TTC549 (cell line): ENCODE measurements at regions not wholly inside any gene's neighbourhood (a gene's known extent, or its start where the extent isn't known, plus 50 kb on each side); places are given as distances from the start of the nearest gene placed in this dataset.

Experiments
- FAIRE-seq: peaks from 2 replicates; lab custom pipeline; 2012; peaks lifted over from hg19 to GRCh38; lab: Jason Lieb, UNC

- no peak for FAIRE-seq
Observed at GRCh38 chr20:4600308-4601014, 85.8 kb upstream of the PRNP start.

GRCh38 chr20:4597215-4597614, 89.0 kb upstream of the PRNP start:
- FAIRE-seq: no peak

GRCh38 chr20:4593149-4593525, 93.1 kb upstream of the PRNP start:
- FAIRE-seq: no peak

GRCh38 chr20:4592316-4593148, 93.7 kb upstream of the PRNP start:
- FAIRE-seq: no peak

- no peak for FAIRE-seq
Observed at GRCh38 chr20:4591975-4592315, 94.3 kb upstream of the PRNP start.

- FAIRE-seq: no peak
Observed at GRCh38 chr20:4585758-4586157, 100.5 kb upstream of the PRNP start.

- no peak for FAIRE-seq
Observed at GRCh38 chr20:4585104-4585753, 101.0 kb upstream of the PRNP start.

- FAIRE-seq: no peak
Observed at GRCh38 chr20:4584510-4584909, 101.7 kb upstream of the PRNP start.

- no peak for FAIRE-seq
Observed at GRCh38 chr20:4581838-4582237, 104.4 kb upstream of the PRNP start.

- FAIRE-seq: no peak
Observed at GRCh38 chr20:4578375-4578774, 107.9 kb upstream of the PRNP start.

- FAIRE-seq: no peak
Observed at GRCh38 chr20:4574356-4574690, 111.9 kb upstream of the PRNP start.

- no peak for FAIRE-seq
Observed at GRCh38 chr20:4573564-4574355, 112.5 kb upstream of the PRNP start.

GRCh38 chr20:4571759-4572531, 114.3 kb upstream of the PRNP start:
- no peak for FAIRE-seq

GRCh38 chr20:4569865-4570264, 116.4 kb upstream of the PRNP start:
- FAIRE-seq: no peak

- FAIRE-seq: no peak
Observed at GRCh38 chr20:4569092-4569491, 117.2 kb upstream of the PRNP start.

GRCh38 chr20:4568361-4568959, 117.8 kb upstream of the PRNP start:
- no peak for FAIRE-seq

GRCh38 chr20:4567170-4567569, 119.1 kb upstream of the PRNP start:
- FAIRE-seq: no peak

GRCh38 chr20:4563534-4563933, 122.7 kb upstream of the PRNP start:
- FAIRE-seq: no peak

GRCh38 chr20:4563031-4563430, 123.2 kb upstream of the PRNP start:
- no peak for FAIRE-seq

- FAIRE-seq: no peak
Observed at GRCh38 chr20:4560667-4561066, 125.6 kb upstream of the PRNP start.

GRCh38 chr20:4559906-4560305, 126.3 kb upstream of the PRNP start:
- no peak for FAIRE-seq

- no peak for FAIRE-seq
Observed at GRCh38 chr20:4559106-4559505, 127.2 kb upstream of the PRNP start.
